AG04450 (cell line): ENCODE measurements at regions not wholly inside any gene's neighbourhood (a gene's known extent, or its start where the extent isn't known, plus 50 kb on each side); places are given as distances from the start of the nearest gene placed in this dataset.

Source experiments
- CTCF ChIA-PET: fragments of 300-600, 350-600 bp; formaldehyde crosslinking; extraction: SDS; loops from one replicate; lab custom pipeline; 2022; ENCODE audit warnings: antibody characterized with exemption, inconsistent platforms; lab: Charles Lee
- POLR2A ChIA-PET: fragments of 350-600 bp; formaldehyde crosslinking; extraction: SDS; loops from one replicate; lab custom pipeline; 2021; ENCODE audit warnings: antibody characterized with exemption, inconsistent platforms; lab: Yijun Ruan, JAX
- DNase-seq: peaks from one replicate; pipeline ENCODE4 v3.0.0-alpha.2; 2011; ENCODE audit warnings: low read depth, low spot score
- H3K27ac ChIP-seq: one replicate; pipeline ENCODE4 v1.5.1; 2012; ENCODE audit warnings: low read depth, low read length, control low read depth
- H3K27me3 ChIP-seq: one replicate; pipeline ENCODE4 v1.6.0; 2012; ENCODE audit warnings: low read length; ENCODE audit not compliant: control insufficient read depth, insufficient read depth
- H3K4me3 ChIP-seq: 2 replicates; pipeline ENCODE4 v1.5.1; 2011; ENCODE audit warnings: mild to moderate bottlenecking, low read depth, low read length, control low read depth
- H3K9me3 ChIP-seq: 2 replicates; pipeline ENCODE4 v1.5.1; 2012; ENCODE audit warnings: low read length; ENCODE audit not compliant: control insufficient read depth, insufficient read depth
- TF ChIP-seq, protein P1 (sequence below): IDR thresholded peaks from 2 replicates; pipeline ENCODE4 v1.5.1; 2011; ENCODE audit warnings: low read depth, low read length, control low read depth, inconsistent platforms

DNA sequence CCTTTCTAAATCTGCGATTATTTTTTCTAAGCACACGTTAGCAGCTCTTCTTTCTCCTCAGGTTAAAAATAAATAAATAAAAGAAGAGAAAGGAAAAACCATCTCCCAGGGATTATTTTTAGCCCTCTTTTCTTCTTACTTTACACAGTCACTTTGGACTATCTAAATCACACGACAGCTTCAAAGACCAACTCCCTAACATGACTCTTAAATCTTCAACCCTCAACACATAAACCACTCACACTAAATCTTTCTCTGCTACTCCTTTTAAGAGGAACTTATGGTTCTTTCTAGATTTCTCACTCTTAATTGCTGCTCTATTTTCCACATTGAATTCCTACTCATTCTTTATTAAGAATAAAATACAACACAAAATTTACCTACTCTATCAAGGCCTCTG, 1095.0 kb upstream of the B3GALT2 start:
- DNase-seq: no peak
- Histone ChIP-seq H3K27me3 (no peaks in the 10 kb centered on the region), H3K4me3 (no peak overlapping the region), H3K27ac (no peak overlapping the region), H3K9me3 (no peaks in the 10 kb centered on the region)
- ChIA-PET CTCF (no interaction called here), POLR2A (no interaction called here)
- TF ChIP-seq, protein P1, sequence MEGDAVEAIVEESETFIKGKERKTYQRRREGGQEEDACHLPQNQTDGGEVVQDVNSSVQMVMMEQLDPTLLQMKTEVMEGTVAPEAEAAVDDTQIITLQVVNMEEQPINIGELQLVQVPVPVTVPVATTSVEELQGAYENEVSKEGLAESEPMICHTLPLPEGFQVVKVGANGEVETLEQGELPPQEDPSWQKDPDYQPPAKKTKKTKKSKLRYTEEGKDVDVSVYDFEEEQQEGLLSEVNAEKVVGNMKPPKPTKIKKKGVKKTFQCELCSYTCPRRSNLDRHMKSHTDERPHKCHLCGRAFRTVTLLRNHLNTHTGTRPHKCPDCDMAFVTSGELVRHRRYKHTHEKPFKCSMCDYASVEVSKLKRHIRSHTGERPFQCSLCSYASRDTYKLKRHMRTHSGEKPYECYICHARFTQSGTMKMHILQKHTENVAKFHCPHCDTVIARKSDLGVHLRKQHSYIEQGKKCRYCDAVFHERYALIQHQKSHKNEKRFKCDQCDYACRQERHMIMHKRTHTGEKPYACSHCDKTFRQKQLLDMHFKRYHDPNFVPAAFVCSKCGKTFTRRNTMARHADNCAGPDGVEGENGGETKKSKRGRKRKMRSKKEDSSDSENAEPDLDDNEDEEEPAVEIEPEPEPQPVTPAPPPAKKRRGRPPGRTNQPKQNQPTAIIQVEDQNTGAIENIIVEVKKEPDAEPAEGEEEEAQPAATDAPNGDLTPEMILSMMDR: no peak

DNA sequence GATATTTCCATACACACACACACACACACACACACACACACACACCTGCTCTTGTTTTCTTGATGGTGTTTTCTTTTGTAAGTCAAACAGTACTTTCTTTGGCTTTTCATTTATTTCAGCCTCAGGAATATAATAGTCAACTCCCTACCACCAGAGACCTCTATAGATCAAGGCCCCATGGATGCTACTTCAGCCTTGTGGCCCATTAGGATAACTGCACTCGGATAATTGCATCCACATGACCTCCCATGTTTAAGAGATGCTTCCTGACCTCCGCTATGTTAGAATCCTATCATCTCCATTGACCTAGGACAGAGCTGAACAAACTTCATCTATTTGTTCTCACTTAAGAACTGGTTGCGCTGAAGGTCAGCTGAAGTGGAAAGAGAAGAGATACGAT, 1094.0 kb upstream of the B3GALT2 start:
- Histone ChIP-seq H3K4me3 (no peak overlapping the region), H3K9me3 (no peaks in the 10 kb centered on the region), H3K27ac (no peak overlapping the region), H3K27me3 (no peaks in the 10 kb centered on the region)
- TF ChIP-seq, protein P1: no peak
- ChIA-PET CTCF (no interaction called here), POLR2A (no interaction called here)
- DNase-seq: no peak

DNA sequence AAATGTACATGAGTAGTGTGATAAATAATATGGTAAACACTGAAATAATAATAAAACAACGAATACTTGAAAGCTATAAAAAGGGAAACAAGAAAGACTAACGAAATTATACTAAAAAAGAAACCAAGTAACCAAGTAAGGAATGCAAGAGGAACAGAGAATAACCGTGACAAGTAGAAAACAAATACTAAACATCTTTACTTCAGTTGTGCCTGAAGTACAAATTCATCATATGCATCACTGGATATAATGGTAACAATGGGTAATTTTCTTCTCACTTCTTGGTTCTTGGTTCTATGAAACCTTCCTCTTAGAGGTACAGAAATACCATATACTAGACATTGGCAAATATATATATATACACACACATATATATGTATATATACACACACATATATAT, 1093.6 kb upstream of the B3GALT2 start:
- POLR2A ChIA-PET: no interaction called here
- no peak overlapping the region for H3K27ac ChIP-seq
- no peak for DNase-seq
- H3K4me3 ChIP-seq: no peak overlapping the region
- CTCF ChIA-PET: no interaction called here
- no peaks in the 10 kb centered on the region for H3K9me3 ChIP-seq
- TF ChIP-seq, protein P1: no peak
- no peaks in the 10 kb centered on the region for H3K27me3 ChIP-seq

DNA sequence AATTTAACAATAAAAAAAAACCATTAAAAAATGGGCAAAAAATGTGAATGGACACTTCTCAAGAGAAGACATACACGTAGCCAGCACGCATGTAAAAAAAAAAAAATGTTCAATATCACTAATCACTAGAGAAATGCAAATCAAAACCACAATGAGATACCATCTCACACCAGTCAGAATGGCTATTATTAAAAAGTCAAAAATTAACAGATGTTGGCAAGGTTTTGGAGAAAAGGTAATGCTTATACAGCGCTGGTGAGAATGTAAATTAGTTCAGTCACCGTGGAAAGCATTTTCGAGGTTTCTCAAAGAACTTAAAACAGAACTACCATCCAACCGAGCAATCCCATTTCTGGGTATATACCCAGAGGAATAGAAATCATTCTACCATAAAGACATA, 1091.5 kb upstream of the B3GALT2 start:
- Histone ChIP-seq H3K27me3 (no peaks in the 10 kb centered on the region), H3K27ac (no peak overlapping the region), H3K9me3 (no peaks in the 10 kb centered on the region), H3K4me3 (no peak overlapping the region)
- no peak for DNase-seq
- CTCF ChIA-PET: no interaction called here
- POLR2A ChIA-PET: no interaction called here
- TF ChIP-seq, protein P1: no peak

DNA sequence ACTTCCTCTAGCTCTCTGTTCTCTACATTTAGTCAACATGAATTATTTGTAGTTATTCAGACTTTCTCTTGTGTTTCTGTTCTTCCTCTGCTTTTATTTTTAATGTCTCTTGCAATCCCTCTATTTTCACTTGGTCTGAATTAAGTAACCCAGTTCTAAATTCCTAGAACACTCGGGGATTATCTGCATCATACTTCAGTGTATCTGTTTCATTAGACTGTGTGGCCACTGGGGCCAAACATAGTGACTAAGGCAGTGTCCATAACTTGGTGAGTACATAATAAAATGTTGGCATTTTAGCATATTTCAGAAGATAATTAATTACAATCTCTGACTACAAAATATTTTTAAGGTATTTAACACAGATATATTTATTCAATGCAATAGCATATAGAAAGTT, 1087.2 kb upstream of the B3GALT2 start:
- POLR2A ChIA-PET: no interaction called here
- Histone ChIP-seq H3K27me3 (no peaks in the 10 kb centered on the region), H3K9me3 (no peaks in the 10 kb centered on the region), H3K4me3 (no peak overlapping the region), H3K27ac (no peak overlapping the region)
- CTCF ChIA-PET: no interaction called here
- TF ChIP-seq, protein P1: no peak
- no peak for DNase-seq
